SU-DHL-6 (cell line): ENCODE measurements at regions not wholly inside any gene's neighbourhood (a gene's known extent, or its start where the extent isn't known, plus 50 kb on each side); places are given as distances from the start of the nearest gene placed in this dataset.

Source experiments
- EZH2phosphoT487 ChIP-seq: fragments of 200-600 bp; sonication (generic), shearing (Covaris generic); conservative IDR thresholded peaks from 2 replicates; pipeline ENCODE4 v1.6.1; 2018; ENCODE audit warnings: mild to moderate bottlenecking, antibody characterized with exemption, low read length, moderate library complexity, mixed read lengths
- TF ChIP-seq, protein P1 (sequence below): fragments of 200-600 bp; sonication (generic); IDR thresholded peaks from one replicate; pipeline ENCODE4 v1.5.1; 2017; ENCODE audit warnings: antibody characterized with exemption, mild to moderate bottlenecking, low read length, moderate library complexity; ENCODE audit not compliant: insufficient read depth, poor library complexity, severe bottlenecking

DNA sequence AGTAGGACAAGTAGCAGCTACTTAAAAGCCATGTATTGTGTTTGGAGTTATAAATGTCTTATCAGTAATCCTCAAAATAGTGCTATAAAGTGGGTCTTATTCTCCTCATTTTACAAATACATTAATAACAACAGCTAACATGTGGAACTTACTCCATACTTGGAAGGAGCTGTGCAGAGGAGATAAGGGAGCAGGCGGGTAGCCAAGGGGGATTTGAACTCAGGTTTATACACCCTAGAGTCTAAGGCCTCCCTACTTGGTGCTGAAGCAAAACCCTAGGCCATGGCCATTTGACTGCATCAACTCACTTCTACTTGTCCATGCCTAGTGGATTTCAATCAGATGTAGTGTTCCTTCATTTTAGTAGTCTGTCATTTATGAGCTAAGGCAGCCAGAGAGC, 72.1 kb downstream of the LMO4 start:
- TF ChIP-seq, protein P1, sequence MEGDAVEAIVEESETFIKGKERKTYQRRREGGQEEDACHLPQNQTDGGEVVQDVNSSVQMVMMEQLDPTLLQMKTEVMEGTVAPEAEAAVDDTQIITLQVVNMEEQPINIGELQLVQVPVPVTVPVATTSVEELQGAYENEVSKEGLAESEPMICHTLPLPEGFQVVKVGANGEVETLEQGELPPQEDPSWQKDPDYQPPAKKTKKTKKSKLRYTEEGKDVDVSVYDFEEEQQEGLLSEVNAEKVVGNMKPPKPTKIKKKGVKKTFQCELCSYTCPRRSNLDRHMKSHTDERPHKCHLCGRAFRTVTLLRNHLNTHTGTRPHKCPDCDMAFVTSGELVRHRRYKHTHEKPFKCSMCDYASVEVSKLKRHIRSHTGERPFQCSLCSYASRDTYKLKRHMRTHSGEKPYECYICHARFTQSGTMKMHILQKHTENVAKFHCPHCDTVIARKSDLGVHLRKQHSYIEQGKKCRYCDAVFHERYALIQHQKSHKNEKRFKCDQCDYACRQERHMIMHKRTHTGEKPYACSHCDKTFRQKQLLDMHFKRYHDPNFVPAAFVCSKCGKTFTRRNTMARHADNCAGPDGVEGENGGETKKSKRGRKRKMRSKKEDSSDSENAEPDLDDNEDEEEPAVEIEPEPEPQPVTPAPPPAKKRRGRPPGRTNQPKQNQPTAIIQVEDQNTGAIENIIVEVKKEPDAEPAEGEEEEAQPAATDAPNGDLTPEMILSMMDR, result no peak
- no peak for TF ChIP-seq EZH2phosphoT487
